GM18858 (cell line): ENCODE measurements at regions not wholly inside any gene's neighbourhood (a gene's known extent, or its start where the extent isn't known, plus 50 kb on each side); places are given as distances from the start of the nearest gene placed in this dataset.
"Not testable (repeated sequence)": the region's sequence is repeated elsewhere in the genome, so short reads cannot be mapped to it uniquely, and the experiment has no call there.

Source experiments
- ATAC-seq: cut with Tn5 transposase; IDR thresholded peaks from one replicate; pipeline ENCODE4 v1.9.1; 2021; ENCODE audit not compliant: unreplicated experiment

DNA sequence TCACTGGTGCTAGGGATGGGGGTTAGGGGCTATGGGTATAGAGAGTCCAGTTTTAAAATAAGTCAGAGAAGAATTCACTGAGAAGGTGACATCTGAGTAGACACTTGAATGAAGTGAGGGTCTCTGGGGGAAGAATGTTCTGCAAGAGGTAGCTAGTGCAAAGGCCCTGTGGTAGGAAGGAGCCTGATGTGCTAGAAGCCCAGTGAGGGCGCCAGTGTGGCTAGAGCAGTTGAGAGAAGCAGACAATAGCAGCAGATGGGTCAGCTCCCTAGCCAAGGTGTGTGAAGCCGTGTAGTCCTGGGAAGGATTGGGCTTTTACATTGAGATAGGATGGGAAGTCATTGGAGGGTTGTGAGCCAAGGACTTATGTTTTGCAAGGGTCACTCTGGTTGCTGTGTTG is 105.8 kb upstream of the PELI1 start:
- no peak for ATAC-seq

DNA sequence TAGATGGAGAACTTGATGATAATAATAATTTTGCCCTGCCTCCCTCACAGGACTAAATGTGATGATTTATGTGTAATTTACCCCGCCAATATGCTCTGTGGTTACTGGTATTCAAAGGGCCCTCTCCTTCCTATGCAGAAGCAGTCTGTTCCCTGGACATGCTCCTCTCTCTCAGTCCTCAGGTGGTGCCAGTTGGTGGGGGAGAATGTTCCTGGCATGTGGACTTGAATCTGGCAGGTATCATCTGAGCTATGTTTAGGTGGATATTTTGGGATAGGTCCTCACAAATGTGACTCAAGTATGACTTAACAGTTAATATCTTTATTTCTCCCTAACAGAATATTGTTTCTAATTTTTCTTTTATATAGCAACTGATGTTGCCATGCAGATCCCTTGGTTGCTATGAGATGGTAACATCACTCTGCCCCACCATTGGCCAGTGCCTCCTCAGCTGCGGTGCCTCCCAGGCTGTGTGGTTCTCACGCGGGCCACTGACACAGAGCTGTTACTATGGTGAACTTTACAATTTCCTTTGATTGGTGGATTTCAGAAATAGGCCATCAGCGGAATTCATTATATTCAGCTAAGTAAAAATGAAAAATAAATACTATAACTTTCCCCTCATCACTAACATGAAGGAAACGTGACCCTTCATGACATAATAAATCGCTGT is 106.7 kb upstream of the PELI1 start:
- no peak for ATAC-seq

DNA sequence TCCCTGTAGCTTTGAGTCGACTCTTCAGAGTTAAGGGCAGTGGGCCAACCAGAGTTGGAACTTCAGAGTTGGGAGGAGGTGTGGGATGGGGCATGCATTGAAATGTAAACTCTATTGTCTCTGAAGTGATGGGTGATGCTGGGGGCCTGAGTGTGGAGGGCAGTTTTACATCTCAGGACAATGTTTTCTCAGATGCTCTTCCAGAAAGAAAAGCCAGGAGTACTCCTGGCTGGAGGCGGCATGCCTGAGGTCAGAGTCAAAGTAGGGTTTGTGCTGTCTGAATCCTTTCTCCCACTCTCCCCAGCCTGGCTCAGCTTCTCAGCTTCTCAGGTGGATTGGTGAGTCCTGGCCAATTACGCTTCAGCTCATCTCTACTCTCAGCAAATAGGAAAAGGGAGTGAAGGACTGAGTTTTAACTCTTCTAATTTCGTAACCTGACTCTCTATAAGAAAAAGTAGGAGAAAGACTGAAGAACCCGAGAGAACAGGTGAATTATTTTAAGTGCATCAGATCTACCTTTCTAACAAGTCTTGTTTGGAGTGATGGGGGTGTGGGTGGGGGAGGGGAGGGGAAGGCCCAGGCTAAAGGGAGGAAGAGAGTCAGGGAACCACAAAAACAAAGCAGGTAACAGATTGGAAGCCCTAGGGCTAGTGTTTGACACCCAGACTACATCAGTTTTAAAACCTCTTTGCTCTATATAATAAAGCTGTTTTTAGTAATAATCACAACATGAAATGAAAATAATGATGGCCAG is 107.5 kb upstream of the PELI1 start:
- ATAC-seq = no peak

DNA sequence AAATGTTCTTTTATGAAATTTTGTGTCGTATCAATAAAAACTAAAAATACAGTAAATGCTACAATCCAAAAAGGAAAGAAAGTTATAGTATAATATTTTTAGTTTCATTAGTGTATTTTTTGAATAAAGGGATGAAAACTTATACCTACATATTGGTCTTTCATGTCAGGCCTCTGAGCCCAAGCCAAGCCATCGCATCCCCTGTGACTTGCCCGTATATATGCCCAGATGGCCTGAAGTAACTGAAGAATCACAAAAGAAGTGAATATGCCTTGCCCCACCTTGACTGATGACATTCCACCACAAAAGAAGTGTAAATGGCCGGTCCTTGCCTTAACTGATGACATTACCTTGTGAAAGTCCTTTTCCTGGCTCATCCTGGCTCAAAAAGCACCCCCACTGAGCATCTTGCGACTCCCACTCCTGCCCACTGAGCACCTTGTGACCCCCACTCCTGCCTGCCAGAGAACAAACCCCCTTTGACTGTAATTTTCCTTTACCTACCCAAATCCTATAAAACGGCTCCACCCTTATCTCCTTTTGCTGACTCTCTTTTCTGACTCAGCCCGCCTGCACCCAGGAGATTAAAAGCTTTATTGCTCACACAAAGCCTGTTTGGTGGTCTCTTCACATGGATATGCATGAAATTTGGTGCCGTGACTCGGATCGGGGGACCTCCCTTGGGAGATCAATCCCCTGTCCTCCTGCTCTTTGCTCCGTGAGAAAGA is 108.2 kb upstream of the PELI1 start:
- not testable (repeated sequence) for ATAC-seq

DNA sequence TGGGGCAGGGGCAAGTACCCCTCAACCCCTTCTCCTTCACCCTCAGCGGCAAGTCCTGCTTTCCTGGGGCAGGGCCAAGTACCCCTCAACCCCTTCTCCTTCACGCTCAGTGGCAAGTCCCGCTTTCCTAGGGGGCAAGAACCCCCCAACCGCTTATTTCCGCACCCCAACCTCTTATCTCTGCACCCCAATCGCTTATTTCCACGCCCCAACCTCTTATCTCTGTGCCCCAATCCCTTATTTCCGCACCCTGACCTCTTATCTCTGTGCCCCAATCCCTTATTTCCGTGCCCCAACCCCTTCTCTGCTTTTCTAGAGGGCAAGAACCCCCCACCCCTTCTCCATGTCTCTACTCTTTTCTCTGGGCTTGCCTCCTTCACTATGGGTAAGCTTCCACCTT is 109.2 kb upstream of the PELI1 start:
- not testable (repeated sequence) for ATAC-seq

DNA sequence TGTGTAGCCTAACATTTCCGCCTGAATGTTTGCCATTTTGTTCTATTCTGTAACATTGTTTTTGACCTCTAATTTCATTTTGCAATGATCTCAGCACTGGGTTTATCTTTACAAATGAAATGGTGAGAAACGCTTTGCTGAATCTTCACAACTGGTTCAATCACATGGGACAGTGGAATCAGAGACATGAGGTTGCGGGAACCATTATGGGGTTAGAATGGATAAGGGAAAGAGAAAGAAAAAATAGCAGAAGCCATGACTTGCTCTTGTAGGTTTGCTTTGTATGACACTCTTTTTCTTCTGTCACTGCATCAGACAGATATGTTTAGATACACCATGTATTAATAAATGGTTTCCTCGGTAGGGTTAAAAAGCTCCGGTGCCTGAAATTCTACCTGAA is 114.3 kb upstream of the PELI1 start:
- ATAC-seq = no peak

DNA sequence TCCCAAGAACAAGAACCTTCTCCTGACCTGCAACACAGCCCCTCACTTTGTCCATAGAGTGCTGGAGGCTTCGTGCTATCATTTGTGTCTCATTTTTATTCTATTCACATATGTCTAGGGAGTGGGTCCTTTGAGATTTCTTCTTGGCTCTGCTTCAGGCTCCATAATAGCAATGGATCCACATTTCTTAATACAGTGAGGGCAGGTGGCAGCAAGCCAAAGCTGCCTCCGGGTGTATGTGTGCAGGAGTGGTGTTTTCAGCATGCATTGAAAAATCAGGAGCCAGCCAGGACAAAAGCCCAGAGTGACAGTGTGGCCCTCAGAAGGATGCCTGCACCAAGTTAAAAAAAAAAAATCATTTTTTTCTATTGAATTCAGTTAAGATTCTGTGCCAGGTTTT is 115.1 kb upstream of the PELI1 start:
- no peak for ATAC-seq

DNA sequence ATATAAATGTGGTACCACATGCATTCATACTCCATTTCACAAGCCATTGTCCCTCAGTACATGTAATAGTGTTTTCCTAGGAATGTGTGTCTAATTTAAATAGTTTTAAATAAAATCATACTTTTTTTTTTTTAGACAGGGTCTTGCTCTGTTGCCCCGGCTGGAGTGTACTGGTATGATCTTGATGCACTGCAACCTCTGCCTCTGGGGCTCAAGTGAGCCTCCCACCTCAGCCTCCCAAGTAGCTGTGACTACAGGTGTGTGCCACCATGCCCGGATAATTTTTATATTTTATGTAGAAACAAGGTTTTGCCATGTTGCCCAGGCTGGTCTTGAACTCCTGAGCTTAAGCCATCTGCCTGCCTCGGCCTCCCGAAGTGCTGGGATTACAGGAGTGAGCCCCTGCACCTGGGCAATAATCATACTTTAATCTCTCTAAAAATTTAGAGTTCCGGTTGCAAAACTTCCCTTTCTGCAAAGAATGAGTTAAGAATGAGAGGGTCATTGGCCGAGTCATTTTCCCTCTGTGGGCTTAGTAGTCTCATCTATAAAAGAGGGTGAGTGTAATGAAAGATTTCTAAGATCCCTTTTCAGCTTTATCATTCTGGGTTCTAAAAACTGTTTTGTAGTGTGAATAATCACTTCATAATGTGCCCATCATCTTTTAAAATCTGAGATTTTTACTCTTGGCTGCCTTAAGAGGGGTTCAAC is 116.0 kb upstream of the PELI1 start:
- no peak for ATAC-seq

DNA sequence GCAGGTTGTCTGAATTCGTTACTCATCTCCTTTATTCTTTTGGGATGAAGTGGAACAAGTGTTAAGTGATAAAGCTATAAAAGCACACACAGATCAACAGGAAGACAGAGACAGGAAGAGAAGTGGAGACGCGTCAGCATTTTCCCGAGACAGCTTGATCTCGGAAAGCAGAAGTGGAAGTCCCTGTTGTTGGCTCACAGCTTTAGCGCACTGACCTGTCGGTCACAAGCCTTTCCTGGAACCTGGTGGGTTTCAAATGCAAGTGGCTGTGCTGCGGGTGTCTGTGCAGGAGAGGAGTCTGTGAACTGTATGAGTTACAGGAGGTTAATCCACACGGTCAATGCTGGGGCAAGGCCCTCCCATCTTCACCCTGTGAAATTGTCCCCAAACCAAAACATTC is 116.6 kb upstream of the PELI1 start:
- ATAC-seq = peak; percentile 91

DNA sequence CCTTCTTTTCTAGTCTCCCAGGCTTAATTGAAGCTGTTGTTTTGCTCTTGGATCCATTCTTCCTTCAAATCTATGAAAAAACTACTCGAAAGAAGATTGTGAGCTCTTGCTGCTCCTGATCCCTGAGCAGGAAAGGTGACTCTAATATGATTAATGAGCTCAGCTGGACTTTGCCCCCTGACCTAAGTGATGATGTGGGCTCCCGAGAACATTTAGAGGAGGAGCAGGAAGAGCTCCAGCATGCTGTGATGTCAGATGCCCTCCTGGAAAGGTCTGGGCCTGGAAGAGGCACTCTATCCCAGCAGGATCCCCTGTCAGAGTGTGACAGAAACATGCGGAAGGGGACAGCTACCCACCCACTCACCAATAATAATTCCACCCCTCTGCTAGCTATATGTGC is 117.9 kb upstream of the PELI1 start:
- no peak for ATAC-seq

DNA sequence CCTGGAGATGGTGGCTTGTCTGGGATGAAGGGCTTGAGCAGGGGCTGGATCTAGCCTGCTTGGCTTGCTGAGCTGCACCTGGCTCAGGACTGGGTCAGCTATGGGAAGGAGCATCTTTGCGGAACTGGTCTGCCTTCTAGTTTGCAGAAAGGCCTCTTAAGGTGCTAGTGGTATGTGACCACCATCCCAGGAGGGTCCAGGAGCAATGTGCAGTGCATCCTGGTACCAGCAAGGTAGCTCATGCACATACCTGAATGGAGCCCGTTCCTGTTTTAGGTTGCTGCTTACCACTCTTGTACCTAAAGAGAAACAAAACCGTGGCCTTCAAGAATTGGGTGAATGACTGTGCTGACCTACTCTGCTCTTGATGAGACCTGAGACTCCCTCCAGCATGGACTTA is 118.6 kb upstream of the PELI1 start:
- ATAC-seq = no peak

DNA sequence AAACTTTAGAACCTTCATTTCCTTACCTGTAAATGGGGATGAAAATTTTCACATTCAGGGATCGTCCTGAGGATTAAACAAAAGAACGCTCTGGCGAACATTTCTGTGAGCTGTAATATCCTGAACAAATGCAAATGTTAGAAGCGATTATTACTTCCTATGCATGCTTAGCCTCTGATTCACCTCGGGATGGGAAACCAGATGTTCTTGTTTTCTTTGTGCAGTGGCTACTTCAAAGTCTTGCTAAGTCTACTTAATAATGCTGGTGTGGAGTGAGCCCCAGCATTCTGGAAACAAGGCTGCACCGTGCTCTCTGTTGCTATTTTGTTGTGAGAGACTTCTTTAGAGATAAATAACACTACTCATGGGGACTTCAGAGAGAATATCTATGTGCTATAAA is 119.1 kb upstream of the PELI1 start:
- ATAC-seq = no peak

DNA sequence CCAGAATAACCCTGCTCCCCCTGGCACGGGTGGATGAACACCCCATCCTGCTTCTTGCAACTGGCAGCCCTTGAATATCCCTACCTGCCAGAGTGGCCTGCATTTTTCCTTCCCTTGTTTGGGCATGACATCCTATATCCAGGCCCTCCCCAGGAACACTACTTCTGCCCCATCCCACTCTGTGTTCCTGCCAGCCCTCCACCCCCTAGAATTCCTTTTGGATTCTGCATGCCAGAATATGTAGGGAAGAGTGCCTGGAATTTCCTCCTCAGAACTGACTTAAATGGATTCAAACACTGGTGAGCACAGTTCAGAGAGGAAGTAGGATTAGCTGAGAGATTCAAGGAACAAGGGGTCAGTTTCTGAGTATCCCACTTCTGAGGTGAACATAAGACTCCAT is 123.5 kb upstream of the PELI1 start:
- no peak for ATAC-seq

DNA sequence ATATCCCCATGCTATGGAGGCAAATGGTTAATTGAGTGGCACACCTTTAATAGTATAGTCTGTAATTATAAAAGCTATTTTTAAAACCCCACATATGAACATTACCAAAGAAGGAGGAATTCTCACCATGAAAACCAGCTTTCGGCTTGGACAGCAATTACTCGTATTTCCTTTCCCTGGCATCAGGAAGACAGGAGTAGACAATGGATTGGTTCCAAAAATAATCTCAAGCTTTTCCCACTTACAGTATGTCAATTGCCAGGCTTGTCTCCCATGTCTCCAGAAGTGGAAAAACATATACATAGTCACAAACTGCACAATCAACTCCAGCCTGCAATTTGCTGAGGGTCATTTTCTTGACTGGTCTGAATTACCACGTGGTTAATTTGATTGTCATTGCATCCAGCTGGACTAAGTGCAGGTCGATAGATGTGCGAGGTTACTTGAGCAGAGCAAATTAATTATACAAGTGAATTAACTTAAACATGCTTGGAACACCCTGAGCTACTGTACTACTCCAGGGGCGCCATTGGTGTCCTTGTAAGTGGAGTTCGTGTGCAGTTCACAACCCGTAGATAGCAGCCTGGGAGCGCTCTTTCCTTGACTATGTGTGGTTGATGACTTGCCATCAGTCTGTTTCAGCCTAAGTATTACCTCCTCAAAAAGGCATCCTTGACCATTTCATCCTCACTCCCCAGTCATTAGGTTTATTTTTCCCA is 124.3 kb upstream of the PELI1 start:
- ATAC-seq = no peak

DNA sequence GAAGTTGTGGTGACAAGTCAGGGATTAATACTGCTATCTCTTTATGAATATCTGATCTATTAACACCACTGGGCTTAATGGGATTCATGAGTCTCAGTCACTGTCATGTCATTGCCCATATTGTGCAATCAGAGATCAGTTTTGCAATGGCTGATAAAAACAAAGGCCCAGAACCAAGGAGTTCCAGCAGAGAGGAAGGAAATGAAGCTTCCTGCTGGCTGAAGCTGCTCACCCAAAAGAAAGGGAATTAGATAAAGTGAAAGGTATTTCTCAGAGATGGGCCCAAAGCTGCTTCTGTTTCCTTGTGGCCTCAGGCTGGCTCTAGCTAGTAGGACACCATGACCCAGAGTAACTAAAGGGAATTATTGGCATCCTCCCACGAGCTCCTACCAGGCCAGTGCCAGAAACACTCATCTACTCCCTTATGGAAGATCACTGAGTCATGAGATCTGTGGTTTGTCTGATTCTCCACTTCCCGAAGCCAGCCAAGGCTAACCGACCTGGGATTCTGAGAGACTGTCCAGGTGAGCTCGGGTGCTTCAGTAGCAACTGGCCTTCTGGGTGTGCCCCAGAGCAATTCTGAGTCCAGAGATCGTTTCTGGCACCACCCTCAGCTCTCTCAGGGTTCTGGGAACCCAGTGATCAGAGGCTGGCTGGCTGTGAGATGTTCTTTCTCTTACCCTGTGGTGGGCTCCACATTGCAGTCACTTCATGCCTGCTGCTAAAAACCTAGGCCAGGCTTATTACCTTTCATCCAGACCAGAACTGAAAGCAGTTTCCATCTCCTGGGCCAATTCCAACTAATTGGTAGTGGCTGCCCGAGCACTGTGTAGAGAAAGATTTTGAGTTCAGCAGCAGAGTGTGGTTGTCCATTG is 129.5 kb upstream of the PELI1 start:
- no peak for ATAC-seq

DNA sequence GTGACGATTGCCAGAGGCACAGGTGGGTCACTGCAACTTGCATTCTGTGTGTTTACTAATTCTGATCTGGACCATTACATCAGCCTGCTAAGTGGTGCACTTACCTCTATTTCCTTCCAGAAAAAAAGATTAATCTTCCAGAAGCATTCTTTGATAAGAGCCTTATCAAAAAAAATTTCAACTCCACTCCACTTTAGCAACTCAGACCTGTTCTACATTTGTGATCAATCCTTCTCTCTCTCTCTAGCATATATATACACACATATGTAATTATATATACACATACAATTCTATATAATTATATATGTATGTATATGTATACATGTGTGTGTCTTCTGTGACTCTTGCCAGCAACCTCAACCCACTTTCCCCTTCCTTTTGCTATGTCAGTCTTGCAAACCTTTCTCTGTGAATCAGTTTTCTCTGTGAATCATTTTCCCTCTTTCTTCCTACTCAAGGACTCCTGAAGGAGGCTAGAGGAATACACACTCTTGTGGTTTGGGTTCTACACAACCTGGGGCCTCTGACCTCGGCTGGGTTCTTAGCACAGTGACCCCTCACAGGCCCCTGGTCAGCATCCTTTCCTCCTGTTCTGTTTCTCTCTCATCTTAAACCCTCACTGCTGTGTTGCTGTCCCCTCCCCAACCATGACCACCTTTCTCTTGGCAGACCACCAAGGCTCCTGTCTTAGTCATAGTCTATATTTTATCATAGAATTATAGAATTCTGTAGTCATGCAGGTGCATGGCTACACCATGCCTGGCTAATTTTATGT is 130.4 kb upstream of the PELI1 start:
- no peak for ATAC-seq

DNA sequence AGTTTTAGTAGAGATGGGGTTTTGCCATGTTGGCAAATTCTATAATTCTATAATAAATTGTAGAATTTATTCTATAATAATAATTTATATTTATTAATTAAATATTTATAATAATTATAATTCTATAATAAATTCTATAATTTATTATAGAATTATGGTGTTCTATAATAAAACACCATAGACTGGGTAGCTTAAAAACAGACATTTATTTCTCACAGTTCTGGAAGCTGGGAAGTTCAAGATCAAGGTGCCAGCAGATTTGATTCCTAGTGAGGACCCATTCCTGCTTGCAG is 130.9 kb upstream of the PELI1 start:
- no peak for ATAC-seq

DNA sequence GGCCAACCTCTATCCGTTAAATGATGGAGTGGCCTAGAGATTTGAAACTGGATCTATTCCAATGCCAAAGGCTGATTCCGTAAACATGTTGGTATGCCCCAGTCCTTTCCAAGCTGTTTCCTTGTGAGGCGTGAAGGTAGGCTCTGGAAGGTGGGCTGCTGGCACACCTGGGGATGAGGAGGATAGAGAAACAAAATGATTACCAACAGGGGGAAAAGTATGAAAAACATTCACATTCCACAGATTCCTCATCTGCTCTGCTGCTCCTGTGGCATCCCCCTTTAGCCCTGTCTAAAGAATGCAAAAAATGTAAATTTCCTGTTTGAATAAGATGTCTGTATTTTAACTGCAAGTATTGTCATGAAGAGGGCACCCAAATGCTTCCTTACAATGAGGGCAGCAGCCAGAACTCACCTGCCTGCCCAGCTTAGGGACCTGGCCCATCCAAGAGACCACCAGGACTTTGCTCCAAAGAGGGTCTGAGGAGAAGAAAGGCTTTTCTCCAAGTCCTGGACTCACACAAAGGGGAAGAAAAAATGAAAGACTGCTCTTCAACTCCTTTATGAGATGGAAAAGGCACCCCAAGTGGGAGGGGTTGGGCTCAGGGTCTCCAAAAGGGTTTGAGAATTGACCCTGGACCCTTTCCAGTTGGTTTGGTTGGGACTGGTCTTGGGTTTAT is 132.3 kb upstream of the PELI1 start:
- ATAC-seq = no peak
